Fibroblast of mammary gland (primary cell): ENCODE measurements at regions not wholly inside any gene's neighbourhood (a gene's known extent, or its start where the extent isn't known, plus 50 kb on each side); places are given as distances from the start of the nearest gene placed in this dataset.
"Not testable (repeated sequence)": the region's sequence is repeated elsewhere in the genome, so short reads cannot be mapped to it uniquely, and the experiment has no call there.

ENCODE experiments used
- DNase-seq: peaks from one replicate; pipeline ENCODE4 v3.0.0-alpha.2; 2010; ENCODE audit warnings: low read depth
- H3K4me3 ChIP-seq: 2 replicates; pipeline ENCODE4 v1.5.1; 2011; ENCODE audit warnings: low read depth, mild to moderate bottlenecking, low read length, moderate library complexity; ENCODE audit not compliant: control insufficient read depth
- TF ChIP-seq, protein P1 (sequence below): conservative IDR thresholded peaks from 2 replicates; pipeline ENCODE4 v1.5.1; 2011; ENCODE audit warnings: low read depth, low read length, inconsistent platforms; ENCODE audit not compliant: control insufficient read depth, insufficient read depth

DNA sequence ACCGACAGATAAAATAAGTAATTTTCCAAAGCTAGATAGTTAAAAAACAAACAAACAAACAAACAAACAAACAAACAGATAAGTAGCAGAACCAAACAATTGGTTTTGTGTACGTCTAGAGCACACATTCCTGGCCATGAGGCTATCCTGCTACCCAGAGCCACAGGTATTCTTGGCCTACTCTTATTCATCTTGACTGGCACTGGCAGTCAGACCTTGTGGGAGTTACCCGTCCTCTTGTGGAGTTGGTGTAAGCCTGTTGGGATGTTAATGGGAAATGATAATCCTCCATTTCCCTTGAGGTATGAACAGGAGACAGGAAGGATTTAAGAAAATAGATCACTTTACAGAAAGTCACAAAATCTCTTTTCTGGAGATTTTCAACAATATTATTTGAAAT is 142.4 kb upstream of the MEOX2 start:
- TF ChIP-seq, protein P1, sequence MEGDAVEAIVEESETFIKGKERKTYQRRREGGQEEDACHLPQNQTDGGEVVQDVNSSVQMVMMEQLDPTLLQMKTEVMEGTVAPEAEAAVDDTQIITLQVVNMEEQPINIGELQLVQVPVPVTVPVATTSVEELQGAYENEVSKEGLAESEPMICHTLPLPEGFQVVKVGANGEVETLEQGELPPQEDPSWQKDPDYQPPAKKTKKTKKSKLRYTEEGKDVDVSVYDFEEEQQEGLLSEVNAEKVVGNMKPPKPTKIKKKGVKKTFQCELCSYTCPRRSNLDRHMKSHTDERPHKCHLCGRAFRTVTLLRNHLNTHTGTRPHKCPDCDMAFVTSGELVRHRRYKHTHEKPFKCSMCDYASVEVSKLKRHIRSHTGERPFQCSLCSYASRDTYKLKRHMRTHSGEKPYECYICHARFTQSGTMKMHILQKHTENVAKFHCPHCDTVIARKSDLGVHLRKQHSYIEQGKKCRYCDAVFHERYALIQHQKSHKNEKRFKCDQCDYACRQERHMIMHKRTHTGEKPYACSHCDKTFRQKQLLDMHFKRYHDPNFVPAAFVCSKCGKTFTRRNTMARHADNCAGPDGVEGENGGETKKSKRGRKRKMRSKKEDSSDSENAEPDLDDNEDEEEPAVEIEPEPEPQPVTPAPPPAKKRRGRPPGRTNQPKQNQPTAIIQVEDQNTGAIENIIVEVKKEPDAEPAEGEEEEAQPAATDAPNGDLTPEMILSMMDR, result no peak
- DNase-seq, result no peak
- H3K4me3 ChIP-seq, result no peak overlapping the region

DNA sequence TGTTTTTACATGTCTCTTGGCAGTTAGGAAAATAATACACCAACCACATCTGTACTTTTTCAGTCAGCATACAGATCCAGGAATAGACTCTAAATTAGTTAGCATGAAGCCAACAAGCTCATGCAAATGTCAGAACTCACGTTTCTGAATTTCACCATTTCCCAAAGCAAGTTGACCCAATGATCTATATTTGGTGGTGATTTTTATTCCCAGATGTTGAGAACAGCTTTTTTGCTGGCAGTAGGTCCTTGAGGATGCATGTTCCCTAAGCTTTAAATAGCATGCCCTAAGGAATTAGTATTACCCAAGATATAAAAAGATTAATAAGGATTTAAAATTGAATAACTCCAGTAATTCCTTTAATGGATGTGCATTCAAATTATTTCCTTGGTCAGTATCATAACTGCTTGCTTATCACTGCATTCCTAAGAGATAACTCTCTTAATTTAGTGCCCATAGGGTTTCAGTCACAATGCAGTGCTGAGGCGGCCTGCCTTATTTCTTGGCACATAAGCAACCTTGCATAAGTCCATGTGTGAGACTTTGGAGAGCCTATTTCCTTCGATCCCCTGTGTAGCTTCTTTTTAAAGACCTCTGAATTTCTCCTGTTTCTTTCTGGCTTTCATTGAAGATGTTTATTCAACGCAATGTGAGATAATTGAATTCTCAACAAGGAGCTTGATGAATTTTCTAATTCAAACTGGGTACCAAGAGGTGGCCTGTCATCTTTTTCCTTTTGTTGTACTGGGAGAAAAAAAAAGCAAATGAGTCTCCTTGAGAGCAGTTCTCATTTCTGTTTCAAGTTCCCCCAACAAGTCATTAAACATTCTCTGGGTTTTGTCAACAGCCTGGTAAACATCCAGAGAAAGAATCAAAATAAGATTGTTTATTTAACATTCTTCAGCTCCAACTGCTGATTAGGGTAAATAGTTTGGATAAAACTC is 135.3 kb upstream of the MEOX2 start:
- peak; percentile 38 for DNase-seq
- no peak overlapping the region for H3K4me3 ChIP-seq
- TF ChIP-seq, protein P1, result no peak

DNA sequence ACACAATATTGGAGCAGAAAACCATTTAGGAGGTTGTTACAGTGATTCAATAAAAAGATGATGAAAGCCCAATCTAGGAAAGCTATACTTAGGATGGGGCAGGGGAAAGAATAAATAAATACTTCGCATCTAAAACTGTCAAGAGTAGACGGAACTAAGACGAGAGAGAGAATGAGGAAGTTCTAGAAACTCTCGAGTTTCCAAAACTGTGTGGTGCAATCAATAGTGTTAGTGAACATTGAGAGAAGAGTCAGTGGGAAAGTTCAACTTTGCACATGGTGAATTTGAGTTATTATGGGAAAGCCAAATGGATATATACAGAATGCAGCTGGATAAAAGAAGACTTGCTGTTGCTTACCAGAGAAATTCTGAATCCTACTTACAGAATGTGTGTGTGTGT is 133.8 kb upstream of the MEOX2 start:
- H3K4me3 ChIP-seq, result no peak overlapping the region
- no peak for DNase-seq
- TF ChIP-seq, protein P1, result no peak

DNA sequence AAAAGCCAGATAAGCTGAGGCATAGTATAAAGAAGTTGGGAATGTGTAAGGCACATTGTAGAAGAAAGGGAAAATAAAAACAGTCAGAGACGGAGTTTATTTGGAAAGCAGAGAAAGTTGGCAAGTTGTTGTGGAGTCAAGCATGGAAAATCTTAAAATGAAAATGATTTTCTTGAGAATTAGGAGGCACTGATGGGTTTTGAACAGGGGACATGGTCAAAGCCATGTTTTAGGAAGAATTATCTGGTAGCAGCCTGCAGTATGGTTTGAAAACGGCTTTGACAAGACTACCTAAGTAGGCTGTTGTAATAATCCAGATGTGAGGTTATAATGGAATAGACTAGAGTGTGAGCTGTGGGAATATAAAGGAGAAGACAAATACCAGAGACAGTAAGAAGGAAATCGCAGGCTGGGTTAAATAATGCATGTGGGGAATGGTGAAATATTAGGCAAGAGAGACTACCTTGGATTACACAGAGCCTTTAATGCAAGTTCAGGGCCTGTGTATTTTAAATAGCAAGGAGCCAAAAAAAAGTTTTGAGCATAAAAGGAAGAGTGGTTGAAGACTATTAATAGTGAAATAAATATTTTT is 130.4 kb upstream of the MEOX2 start:
- no peak overlapping the region for H3K4me3 ChIP-seq
- TF ChIP-seq, protein P1, result no peak
- no peak for DNase-seq

DNA sequence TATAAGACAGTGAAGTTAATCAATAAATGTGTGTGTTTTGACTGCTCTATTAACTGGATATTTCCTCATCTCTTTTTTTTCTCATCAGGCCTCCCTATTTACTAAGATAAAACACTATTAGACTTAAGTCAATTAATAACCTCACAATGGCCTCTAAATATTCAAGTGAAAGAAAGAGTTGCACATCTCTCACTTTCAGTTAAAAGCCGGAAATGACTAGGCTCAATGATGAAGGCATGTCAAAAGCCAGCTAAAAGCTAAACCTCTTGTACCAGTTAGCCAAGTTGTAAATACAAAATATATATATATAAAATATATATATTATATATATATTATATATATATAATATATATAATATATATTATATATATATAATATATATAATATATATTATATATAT is 127.0 kb upstream of the MEOX2 start:
- TF ChIP-seq, protein P1, result no peak
- H3K4me3 ChIP-seq, result no peak overlapping the region
- no peak for DNase-seq

DNA sequence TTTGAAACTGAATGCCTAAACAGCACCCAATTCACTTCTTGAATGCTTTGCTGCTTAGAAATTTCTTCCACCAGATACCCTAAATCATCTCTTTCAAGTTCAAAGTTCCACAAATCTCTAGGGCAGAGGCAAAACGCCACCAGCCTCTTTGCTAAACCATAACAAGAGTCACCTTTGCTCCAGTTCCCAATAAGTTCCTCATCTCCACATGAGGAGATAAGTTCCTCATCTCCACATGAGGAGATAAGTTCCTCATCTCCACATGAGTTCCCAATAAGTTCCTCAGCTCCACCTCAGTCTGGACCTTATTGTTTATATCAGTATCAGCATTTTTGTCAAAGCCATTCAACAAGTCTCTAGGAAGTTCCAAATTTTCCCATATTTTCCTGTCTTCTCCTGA is 123.9 kb upstream of the MEOX2 start:
- H3K4me3 ChIP-seq, DNase-seq: not testable (repeated sequence)

DNA sequence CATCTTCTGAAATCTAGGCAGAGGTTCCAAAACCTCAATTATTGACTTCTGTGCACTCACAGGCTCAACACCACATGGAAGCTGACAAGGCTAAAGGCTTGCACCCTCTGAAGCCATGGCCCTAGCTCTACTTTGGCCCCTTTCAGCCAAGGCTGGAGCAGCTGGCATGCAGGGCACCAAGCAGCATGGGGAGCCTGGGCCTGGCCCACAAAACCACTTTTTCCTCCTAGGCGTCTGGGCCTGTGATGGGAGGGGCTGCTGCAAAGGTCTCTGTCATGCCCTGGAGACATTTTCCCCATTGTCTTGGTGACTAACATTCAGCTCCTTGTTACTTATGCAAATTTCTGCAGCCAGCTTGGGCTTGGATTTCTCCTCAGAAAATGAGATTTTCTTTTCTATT is 123.5 kb upstream of the MEOX2 start:
- not testable (repeated sequence) for DNase-seq, H3K4me3 ChIP-seq
